ENCODE measurements at regions not wholly inside any gene's neighbourhood (a gene's known extent, or its start where the extent isn't known, plus 50 kb on each side); places are given as distances from the start of the nearest gene placed in this dataset.

- H3K9me3 ChIP-seq = no peaks in the 10 kb centered on the region
- in situ Hi-C loops (cut with MboI; ENCODE audit: low sequenced_read_pairs) = no loop called here
- 0 out of 2 replicates have a peak, but pooled peaks cover 2% of the 10 kb centered on the region for H3K27me3 ChIP-seq (ENCODE audit: low read depth)
- H3K4me1 ChIP-seq = no peaks in the 10 kb centered on the region
- no peak for DNase-seq (ENCODE audit: low spot score in 2 of 2)
- H3K4me3 ChIP-seq = no peak overlapping the region
- H3K36me3 ChIP-seq (replicated peaks) = no peaks in the 10 kb centered on the region
Observed at GRCh38 chr2:241986836-241987641, 117.5 kb downstream of the RTP5 start.

- DNase-seq (ENCODE audit: low spot score in 2 of 2) = no peak
- Histone ChIP-seq H3K4me3 (no peak overlapping the region), H3K9me3 (no peaks in the 10 kb centered on the region), H3K36me3 (replicated peaks) (no peaks in the 10 kb centered on the region), H3K27me3 (ENCODE audit: low read depth) (0 out of 2 replicates have a peak, but pooled peaks cover 2% of the 10 kb centered on the region), H3K4me1 (no peaks in the 10 kb centered on the region)
- in situ Hi-C loops (cut with MboI; ENCODE audit: low sequenced_read_pairs) = no loop called here
Observed at GRCh38 chr2:241987726-241988125, 118.2 kb downstream of the RTP5 start.

- in situ Hi-C loops (cut with MboI; ENCODE audit: low sequenced_read_pairs) = no loop called here
- H3K4me3 ChIP-seq = no peak overlapping the region
- H3K9me3 ChIP-seq = no peaks in the 10 kb centered on the region
- no peaks in the 10 kb centered on the region for H3K36me3 ChIP-seq (replicated peaks)
- no peaks in the 10 kb centered on the region for H3K4me1 ChIP-seq
- DNase-seq (ENCODE audit: low spot score in 2 of 2) = no peak
- H3K27me3 ChIP-seq (ENCODE audit: low read depth) = 0 out of 2 replicates have a peak, but pooled peaks cover 2% of the 10 kb centered on the region
Observed at GRCh38 chr2:241988146-241988545, 118.6 kb downstream of the RTP5 start.

- Histone ChIP-seq H3K4me3 (no peak overlapping the region), H3K36me3 (replicated peaks) (no peaks in the 10 kb centered on the region), H3K27me3 (ENCODE audit: low read depth) (0 out of 2 replicates have a peak, but pooled peaks cover 2% of the 10 kb centered on the region), H3K9me3 (no peaks in the 10 kb centered on the region), H3K4me1 (no peaks in the 10 kb centered on the region)
- no peak for DNase-seq (ENCODE audit: low spot score in 2 of 2)
- in situ Hi-C loops (cut with MboI; ENCODE audit: low sequenced_read_pairs) = no loop called here
Observed at GRCh38 chr2:241989074-241989473, 119.5 kb downstream of the RTP5 start.

- Histone ChIP-seq H3K27me3 (ENCODE audit: low read depth) (no peaks in the 10 kb centered on the region), H3K4me1 (no peaks in the 10 kb centered on the region), H3K4me3 (no peak overlapping the region), H3K9me3 (no peaks in the 10 kb centered on the region), H3K36me3 (replicated peaks) (no peaks in the 10 kb centered on the region)
- DNase-seq (ENCODE audit: low spot score in 2 of 2) = no peak
- in situ Hi-C loops (cut with MboI; ENCODE audit: low sequenced_read_pairs) = no loop called here
Observed at GRCh38 chr2:241990466-241990865, 120.9 kb downstream of the RTP5 start.

GRCh38 chr2:241991299-241991698 lies 121.8 kb downstream of the RTP5 start:
- Histone ChIP-seq H3K36me3 (replicated peaks) (no peaks in the 10 kb centered on the region), H3K27me3 (ENCODE audit: low read depth) (no peaks in the 10 kb centered on the region), H3K4me1 (no peaks in the 10 kb centered on the region), H3K4me3 (no peak overlapping the region), H3K9me3 (no peaks in the 10 kb centered on the region)
- in situ Hi-C loops (cut with MboI; ENCODE audit: low sequenced_read_pairs) = no loop called here
- DNase-seq (ENCODE audit: low spot score in 2 of 2) = no peak

- no peaks in the 10 kb centered on the region for H3K4me1 ChIP-seq
- no peaks in the 10 kb centered on the region for H3K9me3 ChIP-seq
- no peaks in the 10 kb centered on the region for H3K36me3 ChIP-seq (replicated peaks)
- H3K4me3 ChIP-seq = no peak overlapping the region
- H3K27me3 ChIP-seq (ENCODE audit: low read depth) = no peaks in the 10 kb centered on the region
- DNase-seq (ENCODE audit: low spot score in 2 of 2) = no peak
- in situ Hi-C loops (cut with MboI; ENCODE audit: low sequenced_read_pairs) = no loop called here
Observed at GRCh38 chr2:241992753-241993152, 123.2 kb downstream of the RTP5 start.

GRCh38 chr2:241993386-241994005 lies 124.0 kb downstream of the RTP5 start:
- in situ Hi-C loops (cut with MboI; ENCODE audit: low sequenced_read_pairs) = no loop called here
- DNase-seq (ENCODE audit: low spot score in 2 of 2) = no peak
- H3K36me3 ChIP-seq (replicated peaks) = no peaks in the 10 kb centered on the region
- H3K9me3 ChIP-seq = no peaks in the 10 kb centered on the region
- H3K27me3 ChIP-seq (ENCODE audit: low read depth) = no peaks in the 10 kb centered on the region; the same call in 1 of the 2 replicates
- H3K4me3 ChIP-seq = no peak overlapping the region
- H3K4me1 ChIP-seq = no peaks in the 10 kb centered on the region

GRCh38 chr2:241994086-241994485 lies 124.6 kb downstream of the RTP5 start:
- Histone ChIP-seq H3K9me3 (no peaks in the 10 kb centered on the region), H3K27me3 (ENCODE audit: low read depth) (no peaks in the 10 kb centered on the region; the same call in 1 of the 2 replicates), H3K4me1 (no peaks in the 10 kb centered on the region), H3K36me3 (replicated peaks) (no peaks in the 10 kb centered on the region), H3K4me3 (no peak overlapping the region)
- in situ Hi-C loops (cut with MboI; ENCODE audit: low sequenced_read_pairs) = no loop called here
- no peak for DNase-seq (ENCODE audit: low spot score in 2 of 2)

- no peaks in the 10 kb centered on the region for H3K4me1 ChIP-seq
- no peaks in the 10 kb centered on the region; the same call in 1 of the 2 replicates for H3K27me3 ChIP-seq (ENCODE audit: low read depth)
- no peaks in the 10 kb centered on the region for H3K36me3 ChIP-seq (replicated peaks)
- H3K9me3 ChIP-seq = no peaks in the 10 kb centered on the region
- no peak overlapping the region for H3K4me3 ChIP-seq
- in situ Hi-C loops (cut with MboI; ENCODE audit: low sequenced_read_pairs) = no loop called here
- DNase-seq (ENCODE audit: low spot score in 2 of 2) = no peak
Observed at GRCh38 chr2:241994556-241995213, 125.2 kb downstream of the RTP5 start.

GRCh38 chr2:241996100-241996499 lies 126.6 kb downstream of the RTP5 start:
- Histone ChIP-seq H3K4me3 (no peak overlapping the region), H3K4me1 (no peaks in the 10 kb centered on the region), H3K9me3 (no peaks in the 10 kb centered on the region), H3K27me3 (ENCODE audit: low read depth) (peaks cover 2% of the 10 kb centered on the region; the same call in 1 of the 2 replicates), H3K36me3 (replicated peaks) (no peaks in the 10 kb centered on the region)
- no peak for DNase-seq (ENCODE audit: low spot score in 2 of 2)
- in situ Hi-C loops (cut with MboI; ENCODE audit: low sequenced_read_pairs) = no loop called here

- H3K4me1 ChIP-seq = no peaks in the 10 kb centered on the region
- H3K27me3 ChIP-seq (ENCODE audit: low read depth) = peaks cover 2% of the 10 kb centered on the region; the same call in 1 of the 2 replicates
- H3K36me3 ChIP-seq (replicated peaks) = no peaks in the 10 kb centered on the region
- H3K4me3 ChIP-seq = no peak overlapping the region
- no peak for DNase-seq (ENCODE audit: low spot score in 2 of 2)
- in situ Hi-C loops (cut with MboI; ENCODE audit: low sequenced_read_pairs) = no loop called here
- H3K9me3 ChIP-seq = no peaks in the 10 kb centered on the region
Observed at GRCh38 chr2:241997017-241997416, 127.5 kb downstream of the RTP5 start.

GRCh38 chr2:241999184-241999583 lies 129.7 kb downstream of the RTP5 start:
- Histone ChIP-seq H3K9me3 (no peaks in the 10 kb centered on the region), H3K4me1 (no peaks in the 10 kb centered on the region), H3K4me3 (no peak overlapping the region), H3K36me3 (replicated peaks) (no peaks in the 10 kb centered on the region), H3K27me3 (ENCODE audit: low read depth) (peaks cover 2% of the 10 kb centered on the region; the same call in 1 of the 2 replicates)
- in situ Hi-C loops (cut with MboI; ENCODE audit: low sequenced_read_pairs) = no loop called here
- no peak for DNase-seq (ENCODE audit: low spot score in 2 of 2)

GRCh38 chr2:242001853-242002252 lies 132.3 kb downstream of the RTP5 start:
- H3K4me1 ChIP-seq = no peaks in the 10 kb centered on the region
- peaks cover 2% of the 10 kb centered on the region; the same call in 1 of the 2 replicates for H3K27me3 ChIP-seq (ENCODE audit: low read depth)
- no peak overlapping the region for H3K4me3 ChIP-seq
- in situ Hi-C loops (cut with MboI; ENCODE audit: low sequenced_read_pairs) = no loop called here
- H3K9me3 ChIP-seq = no peaks in the 10 kb centered on the region
- H3K36me3 ChIP-seq (replicated peaks) = no peaks in the 10 kb centered on the region
- no peak for DNase-seq (ENCODE audit: low spot score in 2 of 2)

All from HAP-1 (cell line).